ENCODE measurements at regions not wholly inside any gene's neighbourhood (a gene's known extent, or its start where the extent isn't known, plus 50 kb on each side); places are given as distances from the start of the nearest gene placed in this dataset.

- Histone ChIP-seq H4K20me1 (ENCODE audit: insufficient read depth) (no peaks in the 10 kb centered on the region), H3F3A (replicated peaks; ENCODE audit: insufficient read depth) (no peaks in the 10 kb centered on the region), H3K79me2 (ENCODE audit: insufficient read depth) (no peaks in the 10 kb centered on the region), H3K27ac (ENCODE audit: low read depth in 2 of 2, low read length in 1 of 2) (no peak overlapping the region), H3K9me2 (no peaks in the 10 kb centered on the region), H3K4me2 (no peak overlapping the region), H3K4me3 (ENCODE audit: low read depth in 2 of 2, low read length in 1 of 2) (no peak overlapping the region), H2AFZ (ENCODE audit: low read depth) (no peak overlapping the region), H3K9me3 (no peaks in the 10 kb centered on the region), H3K27me3 (ENCODE audit: insufficient read depth) (no peaks in the 10 kb centered on the region), H3K9ac (no peak overlapping the region), H3K4me1 (ENCODE audit: control insufficient read depth in 1 of 2, insufficient read depth in 2 of 2, low read depth in 1 of 2, low read length in 1 of 2) (peaks cover 0 to 7% of the 10 kb centered on the region in 2 experiments; a peak in 1 of 4 replicates), H3K36me3 (replicated peaks in 1 of 2; ENCODE audit: control insufficient read depth in 1 of 2, insufficient read depth in 2 of 2, low read length in 1 of 2) (no peaks in the 10 kb centered on the region)
- POLR2A ChIA-PET: no interaction called here
- TF ChIP-seq IRF3 (IDR thresholded peaks at IDR 0.05; ENCODE audit: low read depth, low read length) (no peak), EZH2phosphoT487 (IDR thresholded peaks at IDR 0.05; ENCODE audit: borderline replicate concordance, low read depth) (no peak), NRF1 (IDR thresholded peaks at IDR 0.05; ENCODE audit: low read depth, low read length) (no peak), FOSL2 (IDR thresholded peaks at IDR 0.05; ENCODE audit: borderline replicate concordance, low read depth) (no peak), MXI1 (IDR thresholded peaks at IDR 0.05; ENCODE audit: low read depth, low read length) (no peak), PBX3 (IDR thresholded peaks at IDR 0.05) (no peak), USF2 (IDR thresholded peaks at IDR 0.05; ENCODE audit: borderline replicate concordance, low read depth, low read length) (no peak), JUND (IDR thresholded peaks at IDR 0.05) (no peak), REST (IDR thresholded peaks at IDR 0.05; ENCODE audit: low read depth, low read length) (no peak), SMC3 (IDR thresholded peaks at IDR 0.05; ENCODE audit: low read depth, low read length) (no peak)
- no peak for DNase-seq
- 13% methylated on average over 11 of the region's 13 CpGs for WGBS (ENCODE audit: low lambda C conversion rate)
- CTCF ChIA-PET: interaction anchor here (0.8 kb wide), 1 partner anchor 28 kb away, joined by 3 read pairs; no protein-coding TSS in a partner anchor
Observed at GRCh38 chr19:32197896-32198882, 147.2 kb upstream of the ZNF507 start.

Measured in SK-N-SH (cell line).